ENCODE measurements at regions not wholly inside any gene's neighbourhood (a gene's known extent, or its start where the extent isn't known, plus 50 kb on each side); places are given as distances from the start of the nearest gene placed in this dataset.

GRCh38 chr2:67896476-67896875 lies 166.3 kb downstream of the C1D start:
- TF ChIP-seq CTCF (IDR thresholded peaks at IDR 0.05) (no peak), POLR2AphosphoS5 (IDR thresholded peaks at IDR 0.05) (no peak), POLR2A (IDR thresholded peaks at IDR 0.05) (no peak)

Data from sigmoid colon (tissue), 4 donors.